Nephron progenitor cell (in vitro differentiated cells): ENCODE measurements at regions not wholly inside any gene's neighbourhood (a gene's known extent, or its start where the extent isn't known, plus 50 kb on each side); places are given as distances from the start of the nearest gene placed in this dataset.

ENCODE experiments used
- DNase-seq: peaks from one replicate; pipeline ENCODE4 v3.0.0; 2021
- H3K27ac Mint-ChIP-seq: 2 replicates; pipeline ENCODE4 v1.8.0; 2021; ENCODE audit warnings: mild to moderate bottlenecking, moderate library complexity, mixed read lengths
- H3K27me3 Mint-ChIP-seq: 2 replicates; pipeline ENCODE4 v1.8.0; 2021; ENCODE audit warnings: mild to moderate bottlenecking, low read depth, mixed read lengths; ENCODE audit not compliant: poor library complexity
- H3K36me3 Mint-ChIP-seq: 2 replicates; pipeline ENCODE4 v1.8.0; 2021; ENCODE audit warnings: low read depth, mixed read lengths
- H3K4me1 Mint-ChIP-seq: 2 replicates; pipeline ENCODE4 v1.8.0; 2021; ENCODE audit warnings: mixed read lengths
- H3K4me3 Mint-ChIP-seq: 2 replicates; pipeline ENCODE4 v1.8.0; 2021; ENCODE audit warnings: mild to moderate bottlenecking, moderate library complexity, mixed read lengths
- H3K9me3 Mint-ChIP-seq: 2 replicates; pipeline ENCODE4 v1.8.0; 2021; ENCODE audit warnings: mild to moderate bottlenecking, moderate library complexity, mixed read lengths
- TF ChIP-seq, protein P1 (sequence below): fragments of 200-600 bp; sonication (generic); IDR thresholded peaks from 2 replicates; pipeline ENCODE4 v1.5.0; 2021; ENCODE audit warnings: antibody characterized with exemption

DNA sequence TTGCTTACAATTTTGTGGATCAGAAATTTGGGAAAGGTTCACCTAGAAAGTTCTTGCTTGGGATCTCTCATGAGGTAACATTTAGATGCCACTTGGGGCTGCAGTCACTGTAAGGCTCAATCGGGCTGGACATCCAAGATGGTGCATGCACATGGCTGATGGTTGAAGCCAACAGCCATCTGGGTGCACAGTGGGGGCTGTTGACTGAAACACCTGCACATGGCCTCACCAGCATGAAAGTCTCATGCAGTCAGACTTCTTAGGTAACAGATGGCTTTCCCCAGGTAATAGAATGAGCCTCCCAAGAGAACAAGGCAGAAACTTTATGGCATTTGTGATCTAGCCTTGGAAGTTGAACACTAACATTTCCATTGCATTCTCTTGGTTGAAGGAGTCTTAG is 740.7 kb upstream of the AUTS2 start:
- H3K27me3 Mint-ChIP-seq, result peaks cover 8% of the 10 kb centered on the region
- H3K4me3 Mint-ChIP-seq, result no peak overlapping the region
- TF ChIP-seq, protein P1, sequence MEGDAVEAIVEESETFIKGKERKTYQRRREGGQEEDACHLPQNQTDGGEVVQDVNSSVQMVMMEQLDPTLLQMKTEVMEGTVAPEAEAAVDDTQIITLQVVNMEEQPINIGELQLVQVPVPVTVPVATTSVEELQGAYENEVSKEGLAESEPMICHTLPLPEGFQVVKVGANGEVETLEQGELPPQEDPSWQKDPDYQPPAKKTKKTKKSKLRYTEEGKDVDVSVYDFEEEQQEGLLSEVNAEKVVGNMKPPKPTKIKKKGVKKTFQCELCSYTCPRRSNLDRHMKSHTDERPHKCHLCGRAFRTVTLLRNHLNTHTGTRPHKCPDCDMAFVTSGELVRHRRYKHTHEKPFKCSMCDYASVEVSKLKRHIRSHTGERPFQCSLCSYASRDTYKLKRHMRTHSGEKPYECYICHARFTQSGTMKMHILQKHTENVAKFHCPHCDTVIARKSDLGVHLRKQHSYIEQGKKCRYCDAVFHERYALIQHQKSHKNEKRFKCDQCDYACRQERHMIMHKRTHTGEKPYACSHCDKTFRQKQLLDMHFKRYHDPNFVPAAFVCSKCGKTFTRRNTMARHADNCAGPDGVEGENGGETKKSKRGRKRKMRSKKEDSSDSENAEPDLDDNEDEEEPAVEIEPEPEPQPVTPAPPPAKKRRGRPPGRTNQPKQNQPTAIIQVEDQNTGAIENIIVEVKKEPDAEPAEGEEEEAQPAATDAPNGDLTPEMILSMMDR, result no peak
- peaks cover 5% of the 10 kb centered on the region for H3K4me1 Mint-ChIP-seq
- no peaks in the 10 kb centered on the region for H3K36me3 Mint-ChIP-seq
- no peak for DNase-seq
- H3K27ac Mint-ChIP-seq, result no peak overlapping the region
- no peaks in the 10 kb centered on the region for H3K9me3 Mint-ChIP-seq

DNA sequence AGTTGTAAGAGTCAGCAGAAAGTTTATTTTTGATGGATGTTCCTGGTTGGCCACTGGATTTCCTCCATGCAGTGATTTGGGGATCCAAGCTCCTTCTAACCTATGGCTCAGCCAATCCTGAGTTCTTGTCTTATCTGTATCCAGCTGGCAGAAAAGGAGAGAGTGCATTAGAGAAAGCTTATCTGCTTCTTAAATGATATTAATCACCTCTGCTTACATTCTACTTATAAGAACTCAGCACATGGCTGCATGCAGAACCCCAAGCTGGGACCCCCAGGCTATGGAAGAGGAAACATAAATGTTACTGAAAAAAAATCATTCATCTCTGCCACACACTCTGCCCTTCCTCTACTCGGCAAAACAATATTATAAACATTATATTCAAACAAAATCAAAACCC is 739.8 kb upstream of the AUTS2 start:
- H3K9me3 Mint-ChIP-seq, result no peaks in the 10 kb centered on the region
- peaks cover 4% of the 10 kb centered on the region for H3K4me1 Mint-ChIP-seq
- DNase-seq, result no peak
- no peaks in the 10 kb centered on the region for H3K36me3 Mint-ChIP-seq
- TF ChIP-seq, protein P1, result no peak
- peaks cover 9% of the 10 kb centered on the region for H3K27me3 Mint-ChIP-seq
- no peak overlapping the region for H3K4me3 Mint-ChIP-seq
- H3K27ac Mint-ChIP-seq, result no peak overlapping the region

DNA sequence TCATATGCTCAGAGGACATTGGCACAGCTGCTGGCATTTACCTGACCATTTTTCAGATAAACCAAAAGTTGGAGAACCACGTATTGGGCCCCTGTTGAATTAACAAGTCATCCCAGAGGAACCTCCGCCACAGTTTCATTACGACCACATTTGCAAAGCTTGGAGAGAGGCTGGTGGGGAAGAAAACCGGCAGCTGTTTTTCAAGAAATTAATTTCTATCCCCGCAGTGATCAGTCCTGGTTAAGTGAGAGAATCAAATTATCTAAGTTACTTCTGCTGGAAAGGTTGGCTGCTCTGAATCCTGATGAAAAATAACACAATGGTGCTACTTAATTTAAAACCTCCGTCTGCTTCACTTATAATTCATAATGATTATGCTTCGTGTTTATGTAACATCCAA is 737.1 kb upstream of the AUTS2 start:
- H3K27ac Mint-ChIP-seq, result no peak overlapping the region
- DNase-seq, result no peak
- no peaks in the 10 kb centered on the region for H3K9me3 Mint-ChIP-seq
- TF ChIP-seq, protein P1, result no peak
- H3K4me1 Mint-ChIP-seq, result no peaks in the 10 kb centered on the region
- H3K36me3 Mint-ChIP-seq, result no peaks in the 10 kb centered on the region
- H3K27me3 Mint-ChIP-seq, result peaks cover 10% of the 10 kb centered on the region
- H3K4me3 Mint-ChIP-seq, result no peak overlapping the region

DNA sequence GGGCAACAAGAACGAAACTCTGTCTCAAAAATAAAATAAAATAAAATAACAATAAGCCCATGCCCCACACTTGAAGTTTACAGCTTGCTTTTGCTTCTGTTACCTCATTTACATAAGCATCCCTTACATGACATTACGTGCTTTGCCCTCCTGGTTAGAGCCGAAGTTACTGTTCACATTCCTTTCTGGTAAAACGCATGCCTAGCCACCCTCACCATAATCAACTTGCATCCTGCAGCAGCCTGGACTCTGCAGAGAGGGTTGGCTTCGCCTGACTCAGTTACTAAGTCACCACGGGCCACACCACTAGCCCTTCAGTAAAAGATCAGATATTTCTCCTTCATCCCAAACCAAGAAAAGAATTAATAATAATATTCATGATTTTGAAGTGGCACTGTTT is 736.0 kb upstream of the AUTS2 start:
- Mint-ChIP-seq H3K4me3 (no peak overlapping the region), H3K4me1 (no peaks in the 10 kb centered on the region), H3K27ac (no peak overlapping the region), H3K36me3 (no peaks in the 10 kb centered on the region), H3K27me3 (peaks cover 10% of the 10 kb centered on the region), H3K9me3 (no peaks in the 10 kb centered on the region)
- TF ChIP-seq, protein P1, result no peak
- no peak for DNase-seq

DNA sequence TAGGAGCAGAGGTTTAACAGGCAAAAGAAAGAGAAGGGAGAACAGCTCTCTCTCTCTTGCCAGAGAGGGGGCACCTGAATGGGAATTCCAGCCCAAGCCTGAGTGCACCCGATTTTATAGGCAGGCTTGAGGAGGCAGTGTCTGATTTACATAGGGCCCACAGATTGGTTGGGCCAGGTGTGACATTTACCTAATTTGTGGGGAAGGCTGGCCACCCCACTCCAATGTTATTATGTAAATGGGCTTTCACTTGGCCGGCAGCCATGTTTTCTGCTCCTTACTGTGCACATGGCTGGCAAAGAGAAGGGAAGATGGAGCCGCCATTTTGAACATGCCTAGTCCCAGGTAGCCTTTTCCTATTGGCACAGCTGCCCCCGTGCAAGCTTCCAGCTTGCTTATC is 735.5 kb upstream of the AUTS2 start:
- Mint-ChIP-seq H3K4me1 (no peaks in the 10 kb centered on the region), H3K4me3 (no peak overlapping the region), H3K27me3 (peaks cover 9% of the 10 kb centered on the region), H3K9me3 (no peaks in the 10 kb centered on the region), H3K36me3 (no peaks in the 10 kb centered on the region), H3K27ac (no peak overlapping the region)
- TF ChIP-seq, protein P1, result no peak
- DNase-seq, result no peak

DNA sequence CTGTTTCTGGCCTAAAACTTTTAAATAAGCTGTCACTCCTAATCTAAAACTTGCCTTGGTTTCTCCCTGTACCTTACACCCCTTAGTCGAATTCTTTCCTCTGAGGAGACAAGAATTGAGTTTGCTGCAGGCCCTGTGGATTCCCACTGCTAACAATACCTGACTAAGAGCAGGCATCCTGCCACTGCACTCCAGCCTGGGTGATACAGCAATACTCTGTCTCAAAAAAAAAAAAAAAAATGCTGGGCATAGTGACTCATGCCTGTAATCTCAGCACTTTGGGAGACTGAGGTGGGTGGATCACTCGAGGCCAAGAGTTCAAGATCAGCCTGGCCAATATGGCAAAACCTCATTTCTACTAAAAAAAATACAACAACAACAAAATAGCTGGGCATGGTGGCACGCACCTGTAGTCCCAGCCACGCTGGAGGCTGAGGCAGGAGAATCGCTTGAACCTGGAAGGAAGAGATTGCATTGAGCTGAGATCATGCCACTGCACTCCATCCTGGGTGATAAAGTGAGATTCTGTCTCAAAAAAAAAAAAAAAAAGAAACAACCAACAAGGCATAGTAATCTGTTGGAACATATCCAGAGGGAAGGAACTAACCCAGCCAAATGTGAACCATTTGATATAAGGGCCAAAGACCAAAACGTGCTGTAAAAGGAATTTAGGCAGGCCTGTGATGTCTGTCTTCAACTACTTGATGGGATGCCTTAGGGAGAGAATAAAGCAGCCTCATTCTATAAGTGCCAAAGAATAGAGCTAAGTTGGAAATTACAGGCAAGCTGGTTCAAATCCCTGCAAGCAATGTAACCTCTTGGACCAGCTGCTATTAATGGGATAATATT is 732.7 kb upstream of the AUTS2 start:
- Mint-ChIP-seq H3K4me3 (no peak overlapping the region), H3K36me3 (no peaks in the 10 kb centered on the region), H3K27me3 (peaks cover 16% of the 10 kb centered on the region), H3K27ac (no peak overlapping the region), H3K4me1 (no peaks in the 10 kb centered on the region), H3K9me3 (peaks cover 13% of the 10 kb centered on the region)
- DNase-seq, result no peak
- TF ChIP-seq, protein P1, result no peak
